A673 (cell line): ENCODE measurements at regions not wholly inside any gene's neighbourhood (a gene's known extent, or its start where the extent isn't known, plus 50 kb on each side); places are given as distances from the start of the nearest gene placed in this dataset.

Experiments
- EZH2 ChIP-seq: fragments of 200-600 bp; sonication (generic); IDR thresholded peaks from 2 replicates; pipeline ENCODE4 v1.6.1; 2017; ENCODE audit warnings: borderline replicate concordance, low read depth, mild to moderate bottlenecking, mixed read lengths, antibody characterized with exemption, low read length; ENCODE audit not compliant: poor library complexity, severe bottlenecking
- TF ChIP-seq, protein P1 (sequence below): fragments of 300-800, 200-600 bp; sonication (generic); conservative IDR thresholded peaks from 2 replicates; pipeline ENCODE4 v1.5.1; 2017; ENCODE audit warnings: low read depth, mild to moderate bottlenecking, antibody characterized with exemption, low read length, moderate library complexity, mixed read lengths

DNA sequence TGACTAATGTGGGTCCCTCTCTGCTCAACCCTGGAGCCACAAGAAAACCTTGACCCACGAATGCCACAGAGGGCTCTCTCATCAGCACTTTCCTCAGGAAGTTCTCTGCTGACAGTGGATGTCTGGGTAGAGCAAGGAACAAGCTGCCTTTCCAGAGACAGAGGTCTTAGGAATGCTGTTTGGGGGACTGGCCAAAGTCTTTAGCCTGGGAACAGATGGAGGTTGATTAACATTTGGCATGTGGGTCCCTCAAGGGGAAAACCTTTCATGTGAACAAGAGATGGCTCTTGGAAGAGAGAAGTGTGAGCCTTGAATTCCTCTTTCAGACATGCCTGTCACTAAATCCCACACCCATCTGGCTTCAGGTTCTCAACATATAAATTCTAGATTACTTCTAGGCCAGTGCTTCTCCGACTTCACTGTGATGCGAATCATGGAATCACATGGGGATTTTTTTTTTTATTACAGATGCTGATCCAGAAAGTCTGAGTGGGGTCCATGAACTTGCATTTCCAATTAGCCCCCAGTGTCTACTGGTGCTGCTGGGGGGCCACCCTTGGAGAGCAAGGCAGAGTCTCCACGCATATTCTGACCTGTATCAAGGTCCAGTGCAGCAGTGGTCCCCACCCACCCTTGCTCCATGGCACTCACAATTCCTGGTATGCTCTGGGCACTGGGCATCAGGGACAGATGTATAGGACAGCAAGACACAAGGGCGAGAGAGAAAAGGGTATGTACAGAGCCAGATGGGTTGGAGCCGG lies 360.4 kb downstream of the CXCL12 start:
- TF ChIP-seq, protein P1, sequence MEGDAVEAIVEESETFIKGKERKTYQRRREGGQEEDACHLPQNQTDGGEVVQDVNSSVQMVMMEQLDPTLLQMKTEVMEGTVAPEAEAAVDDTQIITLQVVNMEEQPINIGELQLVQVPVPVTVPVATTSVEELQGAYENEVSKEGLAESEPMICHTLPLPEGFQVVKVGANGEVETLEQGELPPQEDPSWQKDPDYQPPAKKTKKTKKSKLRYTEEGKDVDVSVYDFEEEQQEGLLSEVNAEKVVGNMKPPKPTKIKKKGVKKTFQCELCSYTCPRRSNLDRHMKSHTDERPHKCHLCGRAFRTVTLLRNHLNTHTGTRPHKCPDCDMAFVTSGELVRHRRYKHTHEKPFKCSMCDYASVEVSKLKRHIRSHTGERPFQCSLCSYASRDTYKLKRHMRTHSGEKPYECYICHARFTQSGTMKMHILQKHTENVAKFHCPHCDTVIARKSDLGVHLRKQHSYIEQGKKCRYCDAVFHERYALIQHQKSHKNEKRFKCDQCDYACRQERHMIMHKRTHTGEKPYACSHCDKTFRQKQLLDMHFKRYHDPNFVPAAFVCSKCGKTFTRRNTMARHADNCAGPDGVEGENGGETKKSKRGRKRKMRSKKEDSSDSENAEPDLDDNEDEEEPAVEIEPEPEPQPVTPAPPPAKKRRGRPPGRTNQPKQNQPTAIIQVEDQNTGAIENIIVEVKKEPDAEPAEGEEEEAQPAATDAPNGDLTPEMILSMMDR: no peak
- TF ChIP-seq EZH2: no peak
